ENCODE measurements at regions not wholly inside any gene's neighbourhood (a gene's known extent, or its start where the extent isn't known, plus 50 kb on each side); places are given as distances from the start of the nearest gene placed in this dataset.
"Not testable (repeated sequence)": the region's sequence is repeated elsewhere in the genome, so short reads cannot be mapped to it uniquely, and the experiment has no call there.

GRCh38 chrX:133483771-133484170 is 68.5 kb upstream of the GPC4 start:
- TF ChIP-seq, protein P1, sequence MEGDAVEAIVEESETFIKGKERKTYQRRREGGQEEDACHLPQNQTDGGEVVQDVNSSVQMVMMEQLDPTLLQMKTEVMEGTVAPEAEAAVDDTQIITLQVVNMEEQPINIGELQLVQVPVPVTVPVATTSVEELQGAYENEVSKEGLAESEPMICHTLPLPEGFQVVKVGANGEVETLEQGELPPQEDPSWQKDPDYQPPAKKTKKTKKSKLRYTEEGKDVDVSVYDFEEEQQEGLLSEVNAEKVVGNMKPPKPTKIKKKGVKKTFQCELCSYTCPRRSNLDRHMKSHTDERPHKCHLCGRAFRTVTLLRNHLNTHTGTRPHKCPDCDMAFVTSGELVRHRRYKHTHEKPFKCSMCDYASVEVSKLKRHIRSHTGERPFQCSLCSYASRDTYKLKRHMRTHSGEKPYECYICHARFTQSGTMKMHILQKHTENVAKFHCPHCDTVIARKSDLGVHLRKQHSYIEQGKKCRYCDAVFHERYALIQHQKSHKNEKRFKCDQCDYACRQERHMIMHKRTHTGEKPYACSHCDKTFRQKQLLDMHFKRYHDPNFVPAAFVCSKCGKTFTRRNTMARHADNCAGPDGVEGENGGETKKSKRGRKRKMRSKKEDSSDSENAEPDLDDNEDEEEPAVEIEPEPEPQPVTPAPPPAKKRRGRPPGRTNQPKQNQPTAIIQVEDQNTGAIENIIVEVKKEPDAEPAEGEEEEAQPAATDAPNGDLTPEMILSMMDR (IDR thresholded peaks at IDR 0.05 in 4 of 5, conservative IDR thresholded peaks at IDR 0.05 in 1 of 5): not testable (repeated sequence)
- TF ChIP-seq POLR2A (IDR thresholded peaks at IDR 0.05): not testable (repeated sequence)
